Stimulated activated CD4-positive, alpha-beta T cell treated with anti-CD3 and anti-CD28 coated beads, Interleukin-4, amount 100 ng/mL, for 48 hours (primary cell): ENCODE measurements at regions not wholly inside any gene's neighbourhood (a gene's known extent, or its start where the extent isn't known, plus 50 kb on each side); places are given as distances from the start of the nearest gene placed in this dataset.
"Not testable (repeated sequence)": the region's sequence is repeated elsewhere in the genome, so short reads cannot be mapped to it uniquely, and the experiment has no call there.

ENCODE experiments used
- DNase-seq, 2 donors: peaks; one replicate each; pipeline ENCODE4 v3.0.0-alpha.2; 2020; ENCODE audit warnings: low read depth in 2 of 2

GRCh38 chr5:157947156-157947555 is 88.2 kb upstream of the CLINT1 start:
- DNase-seq: no peak

GRCh38 chr5:157945822-157946221 is 86.9 kb upstream of the CLINT1 start:
- not testable (repeated sequence) for DNase-seq

GRCh38 chr5:157944938-157945337 is 86.0 kb upstream of the CLINT1 start:
- DNase-seq: no peak

DNA sequence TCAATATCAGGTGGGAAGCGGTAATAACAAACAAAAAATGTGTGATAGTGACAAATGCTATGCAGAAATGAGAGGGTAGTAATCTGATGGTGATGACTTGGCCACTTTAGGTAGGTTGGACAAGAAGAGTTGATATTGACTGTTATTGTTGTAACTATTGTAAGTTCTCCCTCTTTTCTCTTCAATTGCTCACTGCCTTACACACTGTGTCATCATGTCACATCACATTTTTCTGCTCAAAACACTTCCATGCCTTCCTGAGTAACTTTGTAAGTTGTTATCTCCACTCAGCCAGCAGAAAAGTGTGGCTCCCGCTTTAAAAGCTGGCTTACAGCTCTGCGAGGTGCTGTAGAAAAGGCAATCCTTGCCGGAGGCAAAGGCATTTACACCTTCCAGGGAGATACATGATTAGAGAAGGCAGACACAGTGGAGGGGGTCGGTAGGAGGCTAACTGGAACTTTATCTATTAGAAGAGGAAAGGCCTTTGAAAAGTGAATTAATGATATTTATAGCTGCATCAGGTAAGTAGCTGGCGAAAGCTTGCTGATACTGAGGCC is 85.2 kb upstream of the CLINT1 start:
- no peak for DNase-seq

GRCh38 chr5:157942595-157942994 is 83.7 kb upstream of the CLINT1 start:
- no peak for DNase-seq

GRCh38 chr5:157941616-157942015 is 82.7 kb upstream of the CLINT1 start:
- DNase-seq: no peak

- not testable (repeated sequence) for DNase-seq
Measured at GRCh38 chr5:157938101-157938500, 79.2 kb upstream of the CLINT1 start.

DNA sequence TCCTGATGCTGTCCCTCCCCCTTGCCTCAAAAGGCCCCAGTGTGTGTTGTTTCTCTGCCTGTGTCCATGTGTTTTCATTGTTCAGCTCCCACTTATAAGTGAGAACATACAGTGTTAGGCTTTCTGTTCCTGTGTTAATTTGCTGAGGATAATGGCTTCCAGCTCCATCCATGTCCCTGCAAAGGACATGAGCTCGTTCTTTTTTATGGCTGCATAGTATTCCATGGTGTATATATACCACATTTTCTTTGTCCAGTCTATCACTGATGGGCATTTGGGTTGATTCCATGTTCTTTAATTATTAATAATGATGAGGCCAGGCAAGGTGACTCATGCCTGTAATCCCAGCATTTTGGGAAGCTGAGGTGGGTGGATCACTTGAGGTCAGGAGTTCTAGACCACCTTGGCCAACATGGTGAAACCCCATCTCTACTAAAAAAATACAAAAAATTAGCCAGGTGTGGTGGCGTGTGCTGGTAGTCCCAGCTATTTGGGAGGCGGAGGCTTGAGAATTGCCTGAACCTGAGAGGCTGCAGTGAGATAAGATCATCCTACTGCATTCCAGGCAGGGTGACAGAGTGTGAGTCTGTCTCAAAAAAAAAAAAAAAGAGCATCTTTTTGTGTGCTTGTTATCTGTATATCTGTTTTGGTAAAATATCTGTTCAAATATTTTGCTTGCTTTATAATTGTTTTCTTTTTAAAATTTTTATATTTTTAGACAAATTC is 78.0 kb upstream of the CLINT1 start:
- DNase-seq: not testable (repeated sequence)

DNA sequence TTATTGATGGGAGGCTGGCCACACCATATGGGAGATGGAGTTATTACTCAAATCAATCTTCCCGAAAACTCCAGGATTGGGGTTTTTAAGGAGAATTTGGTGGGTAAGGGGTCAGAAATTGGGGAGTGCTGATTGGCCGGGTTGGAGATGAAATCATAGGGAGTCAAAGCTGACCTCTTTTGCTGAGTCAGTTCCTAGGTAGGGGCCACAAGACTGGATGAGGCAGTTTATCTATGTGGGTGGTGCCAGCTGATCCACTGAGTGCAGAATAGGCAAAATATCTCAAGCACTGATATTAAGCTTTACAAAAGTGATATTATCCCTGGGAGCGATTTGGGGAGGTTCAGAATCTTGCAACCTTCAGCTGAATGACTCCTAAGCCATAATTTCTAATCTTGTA is 75.7 kb upstream of the CLINT1 start:
- DNase-seq: no peak

- no peak for DNase-seq
Measured at GRCh38 chr5:157933005-157933404, 74.1 kb upstream of the CLINT1 start.

DNA sequence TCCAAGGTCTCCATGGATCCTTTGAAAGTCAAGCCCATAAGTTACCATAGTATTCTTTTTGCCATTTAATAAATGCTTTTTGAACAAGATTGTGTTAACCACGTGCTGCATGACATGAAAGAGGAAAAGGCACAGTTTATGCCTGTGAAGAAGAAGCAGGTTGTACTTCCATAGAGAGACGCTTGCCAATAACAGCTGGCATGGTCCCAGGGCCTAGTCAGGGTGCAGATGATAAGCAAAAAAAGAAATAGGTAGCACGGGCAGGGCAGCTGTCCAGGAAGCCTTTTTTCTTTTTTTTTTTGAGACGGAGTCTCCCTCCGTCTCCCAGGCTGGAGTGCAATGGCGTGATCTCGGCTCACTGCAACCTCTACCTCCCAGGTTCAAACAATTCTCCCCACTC is 71.8 kb upstream of the CLINT1 start:
- no peak for DNase-seq

GRCh38 chr5:157926977-157927376 is 68.0 kb upstream of the CLINT1 start:
- DNase-seq: no peak

GRCh38 chr5:157925786-157926671 is 67.1 kb upstream of the CLINT1 start:
- DNase-seq: no peak

GRCh38 chr5:157924931-157925729 is 66.2 kb upstream of the CLINT1 start:
- DNase-seq: no peak

DNA sequence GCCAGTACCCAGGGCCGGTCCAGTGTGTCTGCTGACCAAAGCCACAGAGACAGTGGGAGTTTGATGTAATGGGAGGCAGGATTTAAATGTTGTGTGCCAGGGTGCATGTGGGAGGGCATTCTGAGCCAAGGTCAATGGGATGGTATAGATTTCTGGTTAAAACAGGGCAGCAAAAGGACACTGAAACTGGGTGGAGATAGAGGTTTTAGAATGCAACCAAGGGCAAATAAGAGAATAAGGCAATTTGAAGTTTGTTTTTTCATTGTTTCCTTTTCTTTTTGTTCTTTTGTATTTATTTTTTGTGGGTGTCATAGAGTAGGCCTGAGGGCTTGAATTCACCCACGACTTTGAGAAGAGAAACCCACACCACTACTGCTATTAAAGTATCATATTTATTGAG is 65.5 kb upstream of the CLINT1 start:
- no peak for DNase-seq

DNA sequence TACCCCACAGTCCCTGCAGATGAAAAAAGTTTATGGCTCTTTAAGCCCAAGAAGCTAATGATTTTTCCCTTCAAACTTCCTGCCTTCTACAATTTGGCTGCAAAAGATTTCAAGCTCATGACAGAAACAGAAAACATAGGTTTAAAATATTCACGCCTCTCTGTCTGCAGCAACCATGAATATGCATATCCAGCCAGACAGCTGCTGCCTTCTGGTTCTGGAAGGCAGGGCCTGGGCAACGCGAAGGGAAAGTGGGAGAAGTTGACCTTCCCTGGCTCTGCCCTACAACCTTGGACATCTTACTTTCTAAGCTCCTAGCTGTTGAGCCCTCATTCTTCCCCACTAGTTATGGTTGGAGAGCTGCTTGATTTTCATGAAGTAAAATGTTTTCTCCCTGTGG is 64.8 kb upstream of the CLINT1 start:
- no peak for DNase-seq

DNA sequence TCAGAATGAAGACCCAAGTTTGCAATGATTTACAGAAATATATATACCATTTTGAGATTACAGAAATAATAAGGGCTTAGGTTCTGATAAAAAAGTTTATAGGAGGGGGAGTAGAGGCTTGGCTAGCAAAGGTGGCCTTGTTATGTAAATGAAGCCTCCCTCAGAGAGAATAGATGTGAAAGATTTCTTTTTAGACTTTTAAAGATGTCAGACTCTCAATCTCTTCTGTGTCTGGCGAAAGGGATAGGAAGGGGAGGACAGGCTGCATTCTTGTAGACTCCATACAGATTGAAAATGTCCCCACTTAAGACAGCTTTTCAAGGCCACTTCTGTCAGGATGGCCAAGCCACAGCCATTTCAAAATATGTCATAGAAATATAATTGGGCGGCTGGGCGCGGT is 63.1 kb upstream of the CLINT1 start:
- DNase-seq: no peak

- no peak for DNase-seq
Measured at GRCh38 chr5:157920828-157921170, 61.9 kb upstream of the CLINT1 start.

DNA sequence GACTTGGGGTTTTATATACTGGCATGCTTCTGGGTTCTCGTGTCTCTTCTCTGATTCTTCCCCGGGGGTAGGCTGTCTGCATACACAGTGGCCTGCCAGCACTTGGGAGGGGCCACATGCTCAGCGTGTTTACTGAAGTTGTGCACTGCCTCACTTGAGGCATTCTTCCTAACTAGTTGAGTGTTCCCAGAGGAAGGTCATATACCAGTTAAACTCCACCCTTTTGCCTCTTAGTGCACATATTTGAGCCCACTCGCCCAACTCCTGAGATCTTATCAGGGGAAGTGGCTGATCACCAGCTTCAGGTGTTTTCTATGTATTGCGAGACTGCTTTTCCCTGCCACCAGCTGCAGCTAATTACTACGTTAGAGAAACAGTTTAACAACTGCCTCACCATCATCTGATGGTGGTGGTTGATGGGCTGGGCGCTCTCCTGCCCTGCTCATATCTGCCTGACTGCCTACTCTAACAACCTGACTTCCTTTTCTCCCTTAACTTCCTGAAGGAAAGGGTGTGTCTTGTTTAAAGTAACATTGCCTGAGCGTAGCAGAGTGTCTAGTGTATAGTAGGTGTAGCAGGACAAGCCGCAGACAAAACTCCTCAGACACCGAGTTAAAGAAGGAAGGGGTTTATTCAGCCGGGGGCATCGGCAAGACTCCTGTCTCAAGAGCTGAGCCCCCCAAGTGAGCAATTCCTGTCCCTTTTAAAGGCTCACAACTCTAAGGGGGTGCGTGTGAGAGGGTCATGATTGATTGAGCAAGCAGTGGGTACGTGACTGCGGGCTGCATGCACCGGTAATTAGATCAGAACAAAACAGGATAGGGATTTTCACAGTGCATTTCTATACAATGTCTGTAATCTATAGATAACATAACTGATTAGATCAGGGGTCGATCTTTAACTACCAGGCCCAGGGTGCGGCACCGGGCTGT is 60.1 kb upstream of the CLINT1 start:
- no peak for DNase-seq

DNA sequence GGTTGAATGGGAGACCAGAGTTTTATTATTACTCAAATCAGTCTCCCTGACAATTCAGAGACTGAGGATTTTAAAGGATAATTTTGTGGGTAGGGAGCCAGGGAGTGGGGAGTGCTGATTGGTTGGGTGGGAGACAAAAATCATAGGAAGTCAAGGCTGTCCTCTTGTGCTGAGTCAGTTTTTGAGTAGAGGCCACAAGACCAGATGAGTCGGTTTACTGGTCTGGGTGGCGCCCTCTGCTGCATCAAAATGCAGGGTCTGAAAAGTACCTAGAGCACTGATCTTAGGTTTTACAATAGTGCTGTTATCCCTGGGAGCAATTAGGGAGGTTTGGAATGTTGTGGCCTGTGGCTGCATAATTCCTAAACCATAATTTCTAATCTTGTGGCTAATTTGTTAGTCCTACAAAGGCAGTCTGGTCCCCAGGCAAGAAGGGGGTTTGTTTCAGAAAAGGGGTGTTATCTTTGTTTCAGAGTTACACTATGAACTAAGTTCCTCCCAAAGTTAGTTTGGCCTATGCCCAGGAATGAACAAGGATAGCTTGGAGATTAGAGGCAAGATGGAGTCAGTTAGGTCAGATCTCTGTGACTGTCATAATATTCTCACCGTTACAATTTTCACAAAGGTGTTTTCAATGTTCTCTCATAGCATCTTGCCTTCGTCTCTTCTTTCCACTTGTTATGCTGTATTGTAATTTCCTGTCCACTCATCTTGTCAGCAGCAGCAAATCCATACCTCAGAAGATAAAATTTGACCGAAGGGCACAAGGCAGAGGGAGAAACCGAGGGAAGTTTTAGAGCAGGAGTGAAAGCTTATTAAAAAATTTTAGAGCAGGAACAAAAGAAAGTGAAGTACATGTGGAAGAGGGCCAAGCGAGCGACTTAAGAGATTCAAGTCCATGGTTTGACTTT is 59.2 kb upstream of the CLINT1 start:
- peak; percentile 67 to 73 for DNase-seq
